ENCODE measurements at regions not wholly inside any gene's neighbourhood (a gene's known extent, or its start where the extent isn't known, plus 50 kb on each side); places are given as distances from the start of the nearest gene placed in this dataset.

GRCh38 chr2:41709702-41710599, 337.9 kb upstream of the PKDCC start:
- DNase-seq (ENCODE audit: low spot score): no peak
- TF ChIP-seq CTCF (IDR thresholded peaks at IDR 0.05; ENCODE audit: borderline replicate concordance, control extremely low read depth, extremely low read depth, insufficient read depth, missing control alignments): no peak
- in situ Hi-C loops (cut with MboI; ENCODE audit: low sequenced_read_pairs, unreplicated experiment): no loop called here

- no peak for TF ChIP-seq CTCF (IDR thresholded peaks at IDR 0.05; ENCODE audit: borderline replicate concordance, control extremely low read depth, extremely low read depth, insufficient read depth, missing control alignments)
- in situ Hi-C loops (cut with MboI; ENCODE audit: low sequenced_read_pairs, unreplicated experiment): no loop called here
- DNase-seq (ENCODE audit: low spot score): no peak
These were observed 336.9 kb upstream of the PKDCC start for GRCh38 chr2:41710944-41711343.

- in situ Hi-C loops (cut with MboI; ENCODE audit: low sequenced_read_pairs, unreplicated experiment): no loop called here
- DNase-seq (ENCODE audit: low spot score): no peak
- TF ChIP-seq CTCF (IDR thresholded peaks at IDR 0.05; ENCODE audit: borderline replicate concordance, control extremely low read depth, extremely low read depth, insufficient read depth, missing control alignments): no peak
These were observed 336.1 kb upstream of the PKDCC start for GRCh38 chr2:41711736-41712135.

- no peak for DNase-seq (ENCODE audit: low spot score)
- no peak for TF ChIP-seq CTCF (IDR thresholded peaks at IDR 0.05; ENCODE audit: borderline replicate concordance, control extremely low read depth, extremely low read depth, insufficient read depth, missing control alignments)
- in situ Hi-C loops (cut with MboI; ENCODE audit: low sequenced_read_pairs, unreplicated experiment): no loop called here
These were observed 331.3 kb upstream of the PKDCC start for GRCh38 chr2:41716497-41716896.

GRCh38 chr2:41717839-41718238, 330.0 kb upstream of the PKDCC start:
- DNase-seq (ENCODE audit: low spot score): no peak
- no peak for TF ChIP-seq CTCF (IDR thresholded peaks at IDR 0.05; ENCODE audit: borderline replicate concordance, control extremely low read depth, extremely low read depth, insufficient read depth, missing control alignments)
- in situ Hi-C loops (cut with MboI; ENCODE audit: low sequenced_read_pairs, unreplicated experiment): no loop called here

- no peak for DNase-seq (ENCODE audit: low spot score)
- no peak for TF ChIP-seq CTCF (IDR thresholded peaks at IDR 0.05; ENCODE audit: borderline replicate concordance, control extremely low read depth, extremely low read depth, insufficient read depth, missing control alignments)
- in situ Hi-C loops (cut with MboI; ENCODE audit: low sequenced_read_pairs, unreplicated experiment): no loop called here
These were observed 329.1 kb upstream of the PKDCC start for GRCh38 chr2:41718705-41719104.

Data from GM13976 (cell line).